GM13976 (cell line): ENCODE measurements at regions not wholly inside any gene's neighbourhood (a gene's known extent, or its start where the extent isn't known, plus 50 kb on each side); places are given as distances from the start of the nearest gene placed in this dataset.

ENCODE experiments used
- DNase-seq: peaks from one replicate; pipeline ENCODE4 v3.0.0; 2012; ENCODE audit warnings: low spot score
- in situ Hi-C: fragments of 300-500 bp; cut with MboI; formaldehyde crosslinking; loops from one replicate; pipeline ENCODE4 v1.12.0; 2022; ENCODE audit warnings: low sequenced_read_pairs, mixed read lengths, inconsistent platforms; ENCODE audit not compliant: unreplicated experiment
- TF ChIP-seq, protein P1 (sequence below): IDR thresholded peaks from 2 replicates; pipeline ENCODE4 v1.5.1; 2012; ENCODE audit warnings: borderline replicate concordance, mild to moderate bottlenecking; ENCODE audit not compliant: insufficient read depth; ENCODE audit errors: extremely low read depth, missing control alignments, control extremely low read depth

DNA sequence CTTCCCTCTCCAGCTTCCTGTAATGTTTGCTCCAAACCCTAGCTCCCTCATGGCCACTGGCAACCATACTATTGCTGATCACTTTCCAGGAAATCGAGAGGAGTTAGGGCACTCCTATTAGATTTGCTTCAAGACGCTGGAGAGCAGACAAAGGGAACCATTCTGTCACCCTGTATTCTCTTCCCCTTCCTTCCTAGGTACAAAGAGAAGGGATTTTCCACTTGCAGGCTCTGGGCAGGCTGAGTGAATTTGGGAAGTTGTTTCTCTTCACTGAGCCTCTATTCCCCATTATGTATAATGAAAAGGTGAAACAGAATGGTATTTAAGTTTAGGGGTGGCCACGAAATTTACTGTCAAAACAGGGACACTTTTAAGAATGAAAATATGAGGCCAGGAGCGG is 99.4 kb upstream of the LPP start:
- DNase-seq, result no peak
- TF ChIP-seq, protein P1, sequence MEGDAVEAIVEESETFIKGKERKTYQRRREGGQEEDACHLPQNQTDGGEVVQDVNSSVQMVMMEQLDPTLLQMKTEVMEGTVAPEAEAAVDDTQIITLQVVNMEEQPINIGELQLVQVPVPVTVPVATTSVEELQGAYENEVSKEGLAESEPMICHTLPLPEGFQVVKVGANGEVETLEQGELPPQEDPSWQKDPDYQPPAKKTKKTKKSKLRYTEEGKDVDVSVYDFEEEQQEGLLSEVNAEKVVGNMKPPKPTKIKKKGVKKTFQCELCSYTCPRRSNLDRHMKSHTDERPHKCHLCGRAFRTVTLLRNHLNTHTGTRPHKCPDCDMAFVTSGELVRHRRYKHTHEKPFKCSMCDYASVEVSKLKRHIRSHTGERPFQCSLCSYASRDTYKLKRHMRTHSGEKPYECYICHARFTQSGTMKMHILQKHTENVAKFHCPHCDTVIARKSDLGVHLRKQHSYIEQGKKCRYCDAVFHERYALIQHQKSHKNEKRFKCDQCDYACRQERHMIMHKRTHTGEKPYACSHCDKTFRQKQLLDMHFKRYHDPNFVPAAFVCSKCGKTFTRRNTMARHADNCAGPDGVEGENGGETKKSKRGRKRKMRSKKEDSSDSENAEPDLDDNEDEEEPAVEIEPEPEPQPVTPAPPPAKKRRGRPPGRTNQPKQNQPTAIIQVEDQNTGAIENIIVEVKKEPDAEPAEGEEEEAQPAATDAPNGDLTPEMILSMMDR, result no peak
- in situ Hi-C loops, result no loop called here

DNA sequence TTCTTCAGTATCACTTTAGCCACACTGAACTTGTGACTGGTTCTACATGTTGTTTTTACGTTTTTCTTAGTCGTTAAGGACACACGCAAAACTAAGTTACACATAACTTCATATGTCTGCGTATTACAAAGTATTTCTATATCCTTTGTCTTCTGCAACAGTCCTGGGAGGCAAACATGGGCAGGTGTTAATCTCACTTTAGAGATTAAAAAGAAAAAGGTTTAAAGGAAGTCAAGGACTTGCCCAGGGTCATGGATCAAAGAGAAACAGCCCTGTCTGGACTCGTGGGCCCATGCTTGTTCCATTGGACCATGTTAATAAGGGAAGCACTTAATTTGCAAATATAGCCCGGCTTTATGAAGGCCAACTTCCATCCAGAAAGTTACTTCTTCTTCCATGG is 98.6 kb upstream of the LPP start:
- no peak for DNase-seq
- in situ Hi-C loops, result no loop called here
- TF ChIP-seq, protein P1, result no peak

DNA sequence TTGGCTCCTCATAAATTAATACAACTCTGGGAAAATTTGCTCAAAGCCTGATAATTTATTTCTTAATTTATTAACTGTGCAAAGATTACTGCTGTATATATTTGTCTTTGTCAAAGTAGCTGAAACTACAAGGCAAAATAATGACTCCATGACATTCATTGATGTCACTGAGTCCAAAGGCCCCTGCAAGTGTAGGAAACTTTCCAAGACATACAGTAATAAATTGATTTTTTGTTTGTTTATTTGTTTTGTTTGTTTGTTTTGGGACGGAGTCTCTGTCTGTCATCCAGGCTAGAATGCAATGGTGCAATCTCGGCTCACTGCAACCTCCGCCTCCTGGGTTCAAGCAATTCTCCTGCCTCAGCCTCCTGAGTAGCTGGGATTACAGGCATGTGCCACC is 96.8 kb upstream of the LPP start:
- TF ChIP-seq, protein P1, result no peak
- in situ Hi-C loops, result no loop called here
- DNase-seq, result no peak

DNA sequence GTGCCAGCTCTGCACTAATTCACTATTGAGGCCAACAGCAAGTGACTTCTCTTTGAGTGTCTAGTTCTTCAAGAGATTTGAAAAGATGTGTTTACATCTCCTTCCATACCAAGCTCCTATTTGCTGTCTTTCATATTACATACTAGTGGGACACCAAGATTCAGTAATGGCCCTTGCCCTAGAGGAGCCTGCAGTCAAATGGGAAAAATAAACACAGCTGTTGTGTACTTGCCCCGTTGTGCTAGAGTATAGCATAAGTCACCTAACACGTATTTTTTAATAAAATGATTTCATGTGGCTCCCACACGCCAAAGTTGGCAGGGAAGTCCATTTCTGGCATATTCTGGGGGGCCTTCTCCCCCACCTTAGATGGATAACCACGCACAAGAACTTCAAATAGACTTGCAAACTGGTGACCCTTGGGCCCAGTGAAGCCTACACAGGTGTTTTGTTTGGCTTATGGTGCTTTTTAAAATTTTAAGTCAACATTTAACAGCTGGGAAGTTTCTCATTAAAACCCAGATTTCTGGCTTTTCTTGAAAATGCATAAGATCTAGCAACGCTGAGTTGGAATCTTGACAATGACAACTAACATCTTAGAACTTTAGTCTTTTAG is 95.3 kb upstream of the LPP start:
- TF ChIP-seq, protein P1, result no peak
- DNase-seq, result no peak
- in situ Hi-C loops, result no loop called here

DNA sequence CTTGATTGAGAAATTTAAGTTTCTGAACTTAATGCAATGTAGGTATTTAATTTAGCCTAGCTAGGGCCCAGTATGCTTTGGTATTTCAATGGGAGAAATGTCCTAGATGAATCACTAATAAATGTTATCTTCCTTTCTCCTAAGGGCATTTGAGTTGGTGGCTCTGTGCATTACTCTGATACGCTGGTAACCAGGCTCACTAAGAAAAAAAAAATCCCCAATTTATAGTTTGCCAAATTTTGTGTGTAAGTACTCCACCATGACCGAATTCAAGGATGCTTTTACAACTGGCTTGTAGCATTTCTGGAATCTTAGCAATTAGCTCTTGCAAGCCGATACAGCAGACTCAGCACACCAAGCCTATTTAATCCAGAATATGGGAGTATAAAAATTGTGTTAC is 94.6 kb upstream of the LPP start:
- DNase-seq, result no peak
- TF ChIP-seq, protein P1, result no peak
- in situ Hi-C loops, result no loop called here

DNA sequence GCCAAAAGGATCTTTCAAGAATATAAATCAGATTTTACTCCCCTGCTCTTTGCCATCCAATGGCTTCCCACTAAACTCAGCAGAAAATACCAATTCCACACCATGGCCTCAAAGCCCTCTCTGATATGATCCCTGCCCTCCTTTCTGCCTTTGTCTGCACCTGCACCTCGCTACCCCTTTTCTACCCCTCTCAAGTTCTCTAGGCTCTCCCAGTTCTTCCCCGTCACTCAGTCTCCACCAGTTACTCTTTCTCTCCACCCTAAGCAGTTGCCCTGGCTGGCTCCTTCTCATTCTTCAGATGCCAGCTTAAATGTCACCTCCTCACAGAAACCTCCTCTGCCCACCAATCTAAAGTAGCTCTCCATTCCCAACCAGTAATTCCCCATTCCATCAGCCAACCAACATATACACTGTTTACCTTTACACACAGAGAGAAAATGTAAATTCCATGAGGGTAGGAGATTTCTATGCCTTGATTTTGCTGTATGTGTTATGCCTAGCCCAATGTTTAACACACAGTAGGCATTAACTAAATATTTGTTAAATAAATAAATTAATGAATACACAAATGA is 93.6 kb upstream of the LPP start:
- in situ Hi-C loops, result no loop called here
- no peak for DNase-seq
- TF ChIP-seq, protein P1, result no peak
